ENCODE measurements at regions not wholly inside any gene's neighbourhood (a gene's known extent, or its start where the extent isn't known, plus 50 kb on each side); places are given as distances from the start of the nearest gene placed in this dataset.

DNA sequence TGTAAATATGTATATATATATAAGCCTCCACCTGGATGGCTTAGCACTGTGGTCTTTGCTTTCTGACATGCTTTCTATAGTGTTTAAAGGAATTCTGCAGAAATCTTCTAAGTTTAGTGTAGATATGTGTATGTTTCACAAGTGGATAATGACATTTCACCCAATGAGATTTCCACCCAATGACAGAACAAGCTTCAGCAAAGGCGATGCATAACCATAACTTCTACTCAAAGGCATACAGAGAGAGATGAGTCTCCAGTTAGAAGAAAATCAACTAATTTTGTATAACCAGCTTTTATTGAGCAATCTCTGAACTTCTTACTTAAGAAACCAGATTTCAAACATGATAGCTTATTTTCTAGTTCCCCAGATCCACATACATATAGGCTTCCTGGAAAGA, 134.0 kb downstream of the DYRK2 start:
- TF ChIP-seq, protein P1, sequence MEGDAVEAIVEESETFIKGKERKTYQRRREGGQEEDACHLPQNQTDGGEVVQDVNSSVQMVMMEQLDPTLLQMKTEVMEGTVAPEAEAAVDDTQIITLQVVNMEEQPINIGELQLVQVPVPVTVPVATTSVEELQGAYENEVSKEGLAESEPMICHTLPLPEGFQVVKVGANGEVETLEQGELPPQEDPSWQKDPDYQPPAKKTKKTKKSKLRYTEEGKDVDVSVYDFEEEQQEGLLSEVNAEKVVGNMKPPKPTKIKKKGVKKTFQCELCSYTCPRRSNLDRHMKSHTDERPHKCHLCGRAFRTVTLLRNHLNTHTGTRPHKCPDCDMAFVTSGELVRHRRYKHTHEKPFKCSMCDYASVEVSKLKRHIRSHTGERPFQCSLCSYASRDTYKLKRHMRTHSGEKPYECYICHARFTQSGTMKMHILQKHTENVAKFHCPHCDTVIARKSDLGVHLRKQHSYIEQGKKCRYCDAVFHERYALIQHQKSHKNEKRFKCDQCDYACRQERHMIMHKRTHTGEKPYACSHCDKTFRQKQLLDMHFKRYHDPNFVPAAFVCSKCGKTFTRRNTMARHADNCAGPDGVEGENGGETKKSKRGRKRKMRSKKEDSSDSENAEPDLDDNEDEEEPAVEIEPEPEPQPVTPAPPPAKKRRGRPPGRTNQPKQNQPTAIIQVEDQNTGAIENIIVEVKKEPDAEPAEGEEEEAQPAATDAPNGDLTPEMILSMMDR (IDR thresholded peaks at IDR 0.05): no peak
- TF ChIP-seq POLR2A (IDR thresholded peaks at IDR 0.05; ENCODE audit: low read depth) (no peak), EP300 (IDR thresholded peaks at IDR 0.05) (no peak), POLR2AphosphoS5 (IDR thresholded peaks at IDR 0.05) (no peak)

Measured in esophagus muscularis mucosa (tissue), 4 donors.